Lung microvascular endothelial cell (primary cell): ENCODE measurements at regions not wholly inside any gene's neighbourhood (a gene's known extent, or its start where the extent isn't known, plus 50 kb on each side); places are given as distances from the start of the nearest gene placed in this dataset.

Experiments
- DNase-seq, 2 donors: peaks; one replicate each; pipeline versions ENCODE4 v3.0.0 to v3.0.0-alpha.2; 2010; ENCODE audit warnings: low read depth in 2 of 2

DNA sequence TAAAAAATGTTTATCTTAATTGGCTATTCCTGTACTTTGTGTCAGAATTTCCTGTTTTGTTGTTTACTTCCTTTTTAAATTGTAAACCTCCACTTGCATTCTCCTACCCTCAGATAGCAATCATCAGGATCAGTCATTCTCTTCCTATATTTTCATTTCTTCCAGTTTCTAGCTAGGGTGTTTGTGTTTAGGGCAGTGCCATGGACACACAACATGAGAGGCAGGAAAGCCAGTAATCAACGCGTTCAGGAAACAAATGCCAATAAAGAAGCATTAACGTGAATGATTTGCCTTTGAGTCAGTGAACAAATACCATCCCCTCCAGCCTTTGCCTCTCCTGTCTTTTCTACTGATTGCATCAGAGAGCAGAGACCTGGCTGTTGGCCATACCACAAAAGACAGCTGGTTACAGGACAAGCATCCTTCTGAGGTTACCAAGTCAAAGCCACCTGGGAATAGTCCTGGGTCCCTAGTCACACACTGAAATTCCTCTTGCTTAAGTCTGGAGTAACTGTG, 56.7 kb upstream of the FHL2 start:
- DNase-seq = peak in 1 of 2 donors; percentile 57

DNA sequence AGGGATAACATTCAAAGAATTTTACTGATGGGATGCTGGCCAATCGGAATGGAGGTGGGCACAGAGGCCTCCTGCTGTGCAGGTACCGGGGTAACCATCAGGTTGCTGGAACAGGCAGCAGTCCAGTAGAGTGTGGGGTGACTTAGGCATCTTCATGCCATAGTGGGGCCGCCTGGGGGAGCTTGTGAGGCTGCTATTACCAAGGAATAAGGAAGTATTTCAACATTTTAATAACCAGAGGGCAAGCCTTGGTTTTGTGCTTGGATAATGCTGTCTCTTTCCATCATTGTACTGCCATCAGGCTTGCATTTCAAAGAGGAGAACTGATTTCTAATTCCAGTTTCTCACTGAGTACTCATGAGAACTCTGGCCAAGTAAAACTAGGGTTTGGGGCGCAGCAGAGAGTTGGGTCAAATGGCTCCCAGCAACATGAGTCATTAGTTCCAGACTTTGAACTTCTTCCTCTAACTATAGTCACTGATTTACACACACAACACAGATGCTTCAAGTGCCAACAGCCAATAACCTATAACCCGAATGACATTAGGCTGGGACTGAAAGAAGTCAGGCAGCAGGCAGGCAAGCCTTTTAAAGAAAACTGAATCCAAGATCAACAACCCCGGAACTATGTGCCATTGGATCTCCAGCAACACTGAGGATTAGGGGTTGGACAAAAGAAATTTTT, 56.1 kb upstream of the FHL2 start:
- peak; percentile 11 to 21 for DNase-seq

DNA sequence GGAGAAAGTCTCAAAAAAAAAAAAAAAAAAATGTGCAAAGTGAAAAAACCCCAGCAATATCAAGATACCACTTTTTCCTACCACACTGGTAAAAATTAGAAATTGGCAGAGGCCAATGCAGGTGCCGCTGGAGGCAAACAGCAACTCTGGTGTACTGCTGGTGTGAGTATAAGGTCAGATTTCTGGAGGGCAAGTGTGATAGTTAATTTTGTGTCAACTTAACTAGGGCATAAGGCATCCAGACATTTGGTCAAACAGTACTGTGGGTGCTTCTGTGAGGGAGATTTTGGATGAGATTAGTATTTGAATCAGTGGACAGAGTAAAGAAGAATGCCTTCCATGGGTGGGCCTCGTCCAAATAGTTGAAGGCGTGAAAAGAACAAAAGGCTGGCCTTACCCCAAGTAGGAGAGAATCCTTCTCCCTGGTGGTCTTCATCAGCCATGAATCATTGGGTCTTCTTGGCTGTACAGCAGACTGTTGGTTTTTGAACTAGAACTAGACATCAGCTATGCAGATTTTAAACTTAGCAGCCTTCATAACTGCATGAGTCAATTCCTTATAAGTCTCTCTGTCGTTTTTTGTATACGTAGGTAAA, 52.8 kb upstream of the FHL2 start:
- no peak for DNase-seq

DNA sequence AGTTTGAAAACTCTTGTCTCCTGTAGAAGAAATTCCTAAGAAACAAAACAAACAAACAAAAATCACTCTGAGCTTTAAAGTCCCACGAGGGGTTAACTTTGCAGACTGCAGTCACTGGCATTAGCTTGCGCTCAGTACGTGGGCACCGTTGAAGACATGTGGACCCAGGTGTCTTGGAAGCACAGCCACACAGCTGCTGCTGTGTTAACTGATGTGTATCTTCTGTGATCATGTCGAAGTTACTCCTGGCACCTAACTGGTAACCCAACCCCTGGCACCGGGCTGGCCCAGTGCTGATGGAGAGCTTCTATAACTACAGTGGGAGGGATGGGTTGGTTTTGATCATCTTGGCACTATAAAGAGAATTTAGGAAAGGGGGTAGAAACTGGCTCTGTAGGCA, 51.6 kb upstream of the FHL2 start:
- DNase-seq = no peak

GRCh38 chr2:105449076-105449475, 50.2 kb upstream of the FHL2 start:
- DNase-seq = no peak
